ENCODE measurements at regions not wholly inside any gene's neighbourhood (a gene's known extent, or its start where the extent isn't known, plus 50 kb on each side); places are given as distances from the start of the nearest gene placed in this dataset.

- H3K27ac ChIP-seq (ENCODE audit: low read length) = no peak overlapping the region
- H3K79me2 ChIP-seq (ENCODE audit: low read length) = no peaks in the 10 kb centered on the region
- POLR2A ChIA-PET (ENCODE audit: unreplicated experiment) = no interaction called here
- H3K9ac ChIP-seq (ENCODE audit: low read length) = no peak overlapping the region
- no TSS peak for BruUV-seq (replicated peaks)
- H3K27me3 ChIP-seq (ENCODE audit: low read length) = no peaks in the 10 kb centered on the region
- TF ChIP-seq, protein P1, sequence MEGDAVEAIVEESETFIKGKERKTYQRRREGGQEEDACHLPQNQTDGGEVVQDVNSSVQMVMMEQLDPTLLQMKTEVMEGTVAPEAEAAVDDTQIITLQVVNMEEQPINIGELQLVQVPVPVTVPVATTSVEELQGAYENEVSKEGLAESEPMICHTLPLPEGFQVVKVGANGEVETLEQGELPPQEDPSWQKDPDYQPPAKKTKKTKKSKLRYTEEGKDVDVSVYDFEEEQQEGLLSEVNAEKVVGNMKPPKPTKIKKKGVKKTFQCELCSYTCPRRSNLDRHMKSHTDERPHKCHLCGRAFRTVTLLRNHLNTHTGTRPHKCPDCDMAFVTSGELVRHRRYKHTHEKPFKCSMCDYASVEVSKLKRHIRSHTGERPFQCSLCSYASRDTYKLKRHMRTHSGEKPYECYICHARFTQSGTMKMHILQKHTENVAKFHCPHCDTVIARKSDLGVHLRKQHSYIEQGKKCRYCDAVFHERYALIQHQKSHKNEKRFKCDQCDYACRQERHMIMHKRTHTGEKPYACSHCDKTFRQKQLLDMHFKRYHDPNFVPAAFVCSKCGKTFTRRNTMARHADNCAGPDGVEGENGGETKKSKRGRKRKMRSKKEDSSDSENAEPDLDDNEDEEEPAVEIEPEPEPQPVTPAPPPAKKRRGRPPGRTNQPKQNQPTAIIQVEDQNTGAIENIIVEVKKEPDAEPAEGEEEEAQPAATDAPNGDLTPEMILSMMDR (conservative IDR thresholded peaks at IDR 0.05; ENCODE audit: low read depth, low read length) = no peak
- TF ChIP-seq EZH2 (IDR thresholded peaks at IDR 0.05; ENCODE audit: low read length, unreplicated experiment) (no peak), EZH2phosphoT487 (IDR thresholded peaks at IDR 0.05; ENCODE audit: borderline replicate concordance, low read length) (no peak)
- intact Hi-C loops (cut with micrococcal nuclease) = no loop called here
- H3K4me2 ChIP-seq (ENCODE audit: low read length) = no peak overlapping the region
- H3K9me3 ChIP-seq (ENCODE audit: low read length) = no peaks in the 10 kb centered on the region
- no peak for ATAC-seq
- no peak overlapping the region for H2AFZ ChIP-seq (ENCODE audit: low read length)
- peaks cover 10% of the 10 kb centered on the region for H3K4me1 ChIP-seq (ENCODE audit: insufficient read depth, low read length)
- no peaks in the 10 kb centered on the region for H3K9me2 ChIP-seq (replicated peaks; ENCODE audit: low read length)
- no peaks in the 10 kb centered on the region for H3K36me3 ChIP-seq (ENCODE audit: low read depth, low read length)
- H3K4me3 ChIP-seq (ENCODE audit: low read length) = no peak overlapping the region
- no peaks in the 10 kb centered on the region for H3F3A ChIP-seq (ENCODE audit: low read length, unreplicated experiment)
- no peaks in the 10 kb centered on the region for H4K20me1 ChIP-seq (ENCODE audit: low read length)
- CTCF ChIA-PET = no interaction called here
- DNase-seq = no peak
Measured at GRCh38 chr10:113993489-113993991, 50.1 kb upstream of the ADRB1 start.
